Endothelial cell of umbilical vein (primary cell): ENCODE measurements at regions not wholly inside any gene's neighbourhood (a gene's known extent, or its start where the extent isn't known, plus 50 kb on each side); places are given as distances from the start of the nearest gene placed in this dataset.

ENCODE experiments used
- BruUV-seq: library from RNA; stranded (reverse); fragments of 400-500 nt; replicated peaks from 2 replicates; lab custom pipeline; 2021; lab: Mats Ljungman, UMichigan
- CTCF ChIA-PET: fragments of 300-600, 350-600 bp; sonication (Branson Sonifier 250); formaldehyde crosslinking; loops from one replicate; lab custom pipeline; 2021; ENCODE audit warnings: antibody characterized with exemption, inconsistent platforms; lab: Charles Lee
- POLR2A ChIA-PET: fragments of 300-600, 350-600 bp; sonication (Branson Sonifier 250); formaldehyde crosslinking; loops from one replicate; lab custom pipeline; 2021; ENCODE audit warnings: antibody characterized with exemption, inconsistent platforms; lab: Charles Lee
- DNase-seq: peaks from one replicate; pipeline ENCODE4 v3.0.0-alpha.2; 2011; ENCODE audit warnings: low read depth, low spot score
- FAIRE-seq: peaks from 2 replicates; lab custom pipeline; 2011; peaks lifted over from hg19 to GRCh38; lab: Jason Lieb, UNC
- H2AFZ ChIP-seq: 2 replicates; pipeline ENCODE4 v1.6.0; 2012; ENCODE audit warnings: low read depth, low read length, control low read depth, inconsistent platforms
- H3K27ac ChIP-seq: 2 replicates; pipeline ENCODE4 v1.5.1; 2011; ENCODE audit warnings: low read depth, mild to moderate bottlenecking, control low read depth, low read length, moderate library complexity; ENCODE audit not compliant: insufficient read depth
- H3K27me3 ChIP-seq, 2 experiments: 2 replicates each; pipeline versions ENCODE4 v1.6.0 to v1.6.1; 2011; ENCODE audit warnings: low read length in 2 of 2, mixed read lengths in 1 of 2; ENCODE audit not compliant: control insufficient read depth in 2 of 2, insufficient read depth in 2 of 2
- H3K36me3 ChIP-seq, 2 experiments: 2 replicates in 1 of 2; 3 replicates in 1 of 2; pipeline ENCODE4 v1.5.1; 2011; ENCODE audit warnings: low read length in 2 of 2, mild to moderate bottlenecking in 1 of 2, moderate library complexity in 1 of 2; ENCODE audit not compliant: control insufficient read depth in 2 of 2, insufficient read depth in 2 of 2; ENCODE audit errors: extremely low read depth in 1 of 2
- H3K4me1 ChIP-seq: 3 replicates; pipeline ENCODE4 v1.5.1; 2011; ENCODE audit warnings: mild to moderate bottlenecking, low read length; ENCODE audit not compliant: control insufficient read depth, insufficient read depth; ENCODE audit errors: extremely low read depth
- H3K4me2 ChIP-seq: 2 replicates; pipeline ENCODE4 v1.6.1; 2011; ENCODE audit warnings: low read length, control low read depth, mixed read lengths; ENCODE audit not compliant: insufficient read depth
- H3K4me3 ChIP-seq, 3 experiments: fragments of 200-600 bp in 1 of 3; sonication (generic), shearing (Covaris generic) in 1 of 3; replicated peaks in 1 of 3; 2 replicates each; pipeline ENCODE4 v1.5.1; 2011 to 2016; ENCODE audit warnings: control low read depth in 3 of 3, low read length in 3 of 3, mild to moderate bottlenecking in 2 of 3, inconsistent platforms in 1 of 3, low read depth in 1 of 3, moderate library complexity in 1 of 3; ENCODE audit not compliant: insufficient read depth in 1 of 3
- H3K79me2 ChIP-seq: 2 replicates; pipeline ENCODE4 v1.6.0; 2012; ENCODE audit warnings: low read length, inconsistent platforms; ENCODE audit not compliant: control insufficient read depth, insufficient read depth
- H3K9ac ChIP-seq: replicated peaks from 2 replicates; pipeline ENCODE3; 2011; ENCODE audit warnings: low read length, control low read depth; ENCODE audit not compliant: insufficient read depth; ENCODE audit errors: extremely low read depth
- H3K9me1 ChIP-seq: replicated peaks from 3 replicates; pipeline ENCODE4 v1.6.0; 2011; ENCODE audit warnings: mild to moderate bottlenecking, low read length; ENCODE audit not compliant: control insufficient read depth, insufficient read depth; ENCODE audit errors: extremely low read depth
- H3K9me3 ChIP-seq: replicated peaks from 2 replicates; pipeline ENCODE4 v1.5.1; 2012; ENCODE audit warnings: low read length, inconsistent platforms; ENCODE audit not compliant: control insufficient read depth, insufficient read depth
- H4K20me1 ChIP-seq: replicated peaks from 2 replicates; pipeline ENCODE3; 2011; ENCODE audit warnings: mild to moderate bottlenecking, low read length; ENCODE audit not compliant: control insufficient read depth, insufficient read depth; ENCODE audit errors: extremely low read depth
- CTCF ChIP-seq, 2 donors: IDR thresholded peaks; 1 replicate in 1 of 2; 2 replicates in 1 of 2; pipeline ENCODE4 v1.5.1; 2011; ENCODE audit warnings: low read length in 2 of 2, mild to moderate bottlenecking in 2 of 2, moderate library complexity in 2 of 2, control low read depth in 1 of 2, inconsistent platforms in 1 of 2, low read depth in 1 of 2; ENCODE audit not compliant: insufficient read depth in 1 of 2; ENCODE audit errors: extremely low read depth in 1 of 2
- EZH2 ChIP-seq: IDR thresholded peaks from 2 replicates; pipeline ENCODE4 v1.6.1; 2012; ENCODE audit warnings: borderline replicate concordance, low read depth, mild to moderate bottlenecking, moderate library complexity, low read length, inconsistent platforms; ENCODE audit not compliant: severe bottlenecking
- FOS ChIP-seq: IDR thresholded peaks from 2 replicates; pipeline ENCODE4 v1.6.1; 2011; ENCODE audit warnings: mild to moderate bottlenecking, low read length, moderate library complexity, borderline replicate concordance; ENCODE audit not compliant: insufficient read depth
- GATA2 ChIP-seq: IDR thresholded peaks from 2 replicates; pipeline ENCODE4 v1.7.0; 2011; ENCODE audit warnings: low read depth, mild to moderate bottlenecking, moderate library complexity, mixed read lengths, low read length; ENCODE audit not compliant: insufficient read length, insufficient read depth
- JUN ChIP-seq: IDR thresholded peaks from 2 replicates; pipeline ENCODE4 v1.6.1; 2011; ENCODE audit warnings: borderline replicate concordance, low read depth; ENCODE audit not compliant: insufficient read length, insufficient read depth
- MAX ChIP-seq: IDR thresholded peaks from 2 replicates; pipeline ENCODE4 v1.6.1; 2011; ENCODE audit not compliant: insufficient read depth, insufficient read length
- MYC ChIP-seq: IDR thresholded peaks from one replicate; pipeline ENCODE4 v1.6.1; 2011; ENCODE audit warnings: mild to moderate bottlenecking, low read depth, low read length
- POLR2A ChIP-seq: IDR thresholded peaks from 2 replicates; pipeline ENCODE4 v1.6.1; 2012; ENCODE audit warnings: low read depth, mild to moderate bottlenecking, control low read depth, low read length
- POLR2AphosphoS5 ChIP-seq: IDR thresholded peaks from 2 replicates; pipeline ENCODE4 v1.6.1; 2012; ENCODE audit warnings: low read depth, mild to moderate bottlenecking, control low read depth, low read length, moderate library complexity; ENCODE audit not compliant: insufficient read depth
- dilution Hi-C: fragments of 300-500 bp; cut with MboI; formaldehyde crosslinking; loops from one replicate; pipeline ENCODE4 v1.15.0; 2019; ENCODE audit warnings: low sequenced_read_pairs; ENCODE audit not compliant: extremely low pct_ligation_motif_present
- intact Hi-C: fragments of 100-400 bp; cut with micrococcal nuclease; formaldehyde crosslinking; loops from one replicate; pipeline ENCODE4 v1.10.0; 2022

GRCh38 chr2:9724565-9724964 lies 93.8 kb upstream of the YWHAQ start:
- POLR2A ChIA-PET, result no interaction called here
- CTCF ChIA-PET, result no interaction called here

GRCh38 chr2:9725106-9725505 lies 94.3 kb upstream of the YWHAQ start:
- H3K27me3 ChIP-seq, result peaks cover 0 to 6% of the 10 kb centered on the region in 2 experiments
- intact Hi-C loops, result no loop called here
- no peak for DNase-seq
- no peaks in the 10 kb centered on the region for H4K20me1 ChIP-seq
- H3K9me1 ChIP-seq, result no peaks in the 10 kb centered on the region
- no peak for FAIRE-seq
- no peaks in the 10 kb centered on the region for H3K9me3 ChIP-seq
- H3K4me2 ChIP-seq, result no peak overlapping the region
- ChIA-PET CTCF (no interaction called here), POLR2A (interaction anchor here (0.5 kb wide), 1 partner anchor 708 kb away, joined by 4 read pairs; no protein-coding TSS in a partner anchor)
- no peak overlapping the region for H2AFZ ChIP-seq
- TF ChIP-seq CTCF (IDR thresholded peaks at IDR 0.05; ENCODE audit: extremely low read depth in 1 of 2, insufficient read depth in 1 of 2, low read depth in 1 of 2, low read length in 2 of 2) (no peak), MAX (no peak), JUN (no peak), MYC (no peak), GATA2 (no peak), EZH2 (no peak), POLR2A (no peak), FOS (no peak), POLR2AphosphoS5 (no peak)
- BruUV-seq, result no TSS peak
- H3K36me3 ChIP-seq, result no peaks in the 10 kb centered on the region
- H3K4me3 ChIP-seq, result no peak overlapping the region
- no peak overlapping the region for H3K9ac ChIP-seq
- no peaks in the 10 kb centered on the region for H3K4me1 ChIP-seq
- no peak overlapping the region for H3K27ac ChIP-seq
- no peaks in the 10 kb centered on the region for H3K79me2 ChIP-seq
- dilution Hi-C loops, result no loop called here

More at GRCh38 chr2:9724565-9724964, 93.8 kb upstream of the YWHAQ start:
- dilution Hi-C loops, result no loop called here
- H3K4me2 ChIP-seq, result no peak overlapping the region
- H4K20me1 ChIP-seq, result no peaks in the 10 kb centered on the region
- no peak for DNase-seq
- no peak for FAIRE-seq
- no peaks in the 10 kb centered on the region for H3K4me1 ChIP-seq
- H3K9me3 ChIP-seq, result no peaks in the 10 kb centered on the region
- no TSS peak for BruUV-seq
- H2AFZ ChIP-seq, result no peak overlapping the region
- intact Hi-C loops, result no loop called here
- H3K79me2 ChIP-seq, result no peaks in the 10 kb centered on the region
- H3K36me3 ChIP-seq, result no peaks in the 10 kb centered on the region
- TF ChIP-seq POLR2A, result no peak
- TF ChIP-seq CTCF (IDR thresholded peaks at IDR 0.05; ENCODE audit: extremely low read depth in 1 of 2, insufficient read depth in 1 of 2, low read depth in 1 of 2, low read length in 2 of 2), result no peak
- TF ChIP-seq GATA2, result no peak
- H3K9me1 ChIP-seq, result no peaks in the 10 kb centered on the region
- H3K27me3 ChIP-seq, result peaks cover 0 to 6% of the 10 kb centered on the region in 2 experiments
- H3K9ac ChIP-seq, result no peak overlapping the region
- H3K4me3 ChIP-seq, result no peak overlapping the region
- no peak overlapping the region for H3K27ac ChIP-seq
